DMS53 treated with DMSO at 0.1 percent for 48 hours (cell line): ENCODE measurements at regions not wholly inside any gene's neighbourhood (a gene's known extent, or its start where the extent isn't known, plus 50 kb on each side); places are given as distances from the start of the nearest gene placed in this dataset.
"Not testable (repeated sequence)": the region's sequence is repeated elsewhere in the genome, so short reads cannot be mapped to it uniquely, and the experiment has no call there.

Source experiments
- DNase-seq: peaks from one replicate; lab custom pipeline; 2025; ENCODE audit not compliant: unreplicated experiment; lab: John Stamatoyannopoulos, UW

- no peak for DNase-seq
Measured at GRCh38 chr16:62392698-62393097, 356.5 kb upstream of the CDH8 start.

DNA sequence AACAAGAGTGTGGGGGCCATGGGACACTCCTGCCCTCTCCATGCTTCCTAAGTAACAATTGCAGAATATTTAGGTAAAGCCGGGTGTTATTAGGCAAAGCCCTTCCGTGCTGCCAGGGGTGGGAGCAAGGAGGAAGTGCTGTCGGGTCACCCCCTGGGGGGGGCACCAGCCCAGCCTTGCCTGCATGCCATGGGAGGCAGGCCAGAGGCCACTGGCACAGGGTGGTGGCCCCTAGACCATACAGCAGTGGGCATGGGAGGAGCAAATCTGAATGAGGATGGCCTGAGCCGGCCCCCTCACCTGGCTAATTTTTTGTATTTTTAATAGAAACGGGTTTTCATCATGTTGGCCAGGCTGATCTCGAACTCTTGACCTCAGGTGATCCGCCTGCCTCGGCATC lies 355.7 kb upstream of the CDH8 start:
- no peak for DNase-seq

DNA sequence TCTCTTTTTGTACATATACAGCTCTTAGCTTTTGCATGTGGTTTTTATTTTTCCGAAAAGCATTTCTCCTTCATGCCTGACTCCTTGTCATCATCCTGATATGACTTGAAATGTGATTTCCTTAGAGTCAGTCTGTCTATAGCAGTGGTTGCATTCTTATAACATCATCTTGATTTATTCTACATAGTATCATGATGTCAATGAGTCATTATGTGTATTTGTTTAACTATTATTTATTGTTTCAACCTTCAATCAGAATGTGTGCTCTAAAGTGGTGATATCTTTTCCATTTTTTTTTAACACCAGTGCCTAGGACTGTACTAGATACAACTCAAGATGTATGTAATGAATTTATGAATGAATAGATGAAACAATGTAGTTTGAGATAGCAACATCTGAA lies 354.9 kb upstream of the CDH8 start:
- DNase-seq: no peak

DNA sequence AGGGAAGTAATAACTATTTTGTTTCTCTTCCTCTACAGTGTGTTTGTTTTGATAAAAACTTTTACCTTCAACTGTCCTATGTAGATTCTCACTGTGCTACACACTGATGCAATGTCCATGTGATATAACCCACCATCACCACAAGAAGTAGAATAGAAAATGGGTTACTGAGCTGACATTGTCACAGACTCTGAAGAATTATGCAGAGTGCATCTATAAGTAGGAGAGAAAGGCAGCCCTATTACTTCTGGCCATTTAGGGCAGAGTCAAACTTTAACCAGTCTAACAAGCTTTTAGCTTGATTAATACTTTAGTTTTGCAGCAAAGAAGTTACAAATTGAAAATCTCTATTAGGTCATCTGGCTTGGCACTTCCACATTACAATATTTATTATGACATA lies 354.0 kb upstream of the CDH8 start:
- DNase-seq: no peak

DNA sequence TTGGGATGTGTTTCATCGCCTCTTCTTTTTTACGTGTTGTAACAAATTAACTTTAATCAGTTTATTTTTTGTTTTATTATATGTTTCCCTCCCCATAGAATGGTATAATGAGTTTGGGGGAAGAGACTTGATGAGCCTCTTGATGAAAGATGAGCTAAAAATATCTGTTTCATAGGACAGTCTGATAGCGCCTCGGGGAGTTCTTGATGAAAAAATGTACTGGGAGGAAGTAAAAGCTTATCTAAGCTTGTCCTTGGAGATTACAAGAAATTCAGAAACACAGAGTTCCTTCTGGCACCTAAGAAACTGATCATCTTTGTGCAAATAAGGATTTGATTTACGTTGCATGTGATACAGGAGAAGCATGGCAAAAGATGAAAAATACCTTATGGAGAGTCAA lies 350.2 kb upstream of the CDH8 start:
- no peak for DNase-seq

GRCh38 chr16:62383941-62384340 lies 347.7 kb upstream of the CDH8 start:
- no peak for DNase-seq

DNA sequence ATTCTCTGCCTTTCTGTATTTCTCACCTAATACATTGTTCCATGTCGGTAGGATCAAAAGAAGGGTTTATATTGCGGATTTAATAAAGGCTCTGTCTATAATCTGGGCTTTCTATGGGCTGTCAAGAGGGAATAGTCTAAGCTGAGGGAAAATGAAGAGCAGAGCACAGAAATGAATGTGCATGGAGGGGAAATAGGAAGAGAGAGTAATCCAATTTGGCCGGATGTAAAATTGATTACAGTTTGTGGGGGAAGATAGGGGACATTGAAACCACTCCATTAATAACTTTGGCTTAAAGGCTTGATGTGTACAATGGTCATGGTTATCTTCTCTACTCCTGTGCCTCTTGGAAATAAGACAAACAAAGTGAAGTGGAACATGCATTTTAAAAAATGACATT lies 334.2 kb upstream of the CDH8 start:
- no peak for DNase-seq

DNA sequence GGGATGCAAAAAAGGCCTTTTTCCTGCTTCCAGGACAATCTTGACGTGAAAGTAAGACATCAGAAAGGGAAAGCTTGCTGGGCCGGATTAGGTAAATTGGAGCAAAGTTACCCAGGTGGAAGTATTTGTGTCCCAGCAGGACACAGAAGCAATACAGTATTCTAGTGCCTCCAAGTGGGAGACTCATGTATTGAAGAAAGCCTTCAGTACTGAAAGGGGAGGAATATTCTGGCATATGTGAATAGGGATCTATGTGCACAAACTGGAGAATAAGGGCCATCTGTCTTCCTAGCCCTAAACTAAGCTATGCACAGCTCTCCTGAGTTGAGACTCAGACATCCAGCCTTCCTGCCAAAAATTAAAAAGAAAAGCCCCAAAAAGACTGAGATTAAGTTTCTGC lies 327.3 kb upstream of the CDH8 start:
- no peak for DNase-seq

DNA sequence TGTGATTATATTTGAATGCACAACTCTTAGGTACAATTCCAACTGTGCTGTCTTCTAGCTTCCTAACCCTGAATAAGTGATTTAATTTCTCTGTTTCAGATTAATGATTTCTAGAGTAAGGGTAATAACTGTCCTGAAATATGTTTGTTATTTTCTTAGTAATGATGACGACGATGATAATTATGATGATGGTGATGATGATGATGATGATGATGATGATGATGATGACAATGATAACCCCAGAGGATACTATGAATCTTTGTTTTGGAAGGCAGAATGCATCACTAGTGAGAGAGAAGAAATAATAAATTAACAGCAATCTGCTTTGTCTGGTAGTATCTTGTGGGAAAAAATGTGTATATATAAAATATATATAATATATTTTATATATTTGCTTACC lies 317.1 kb upstream of the CDH8 start:
- DNase-seq: no peak

- no peak for DNase-seq
Measured at GRCh38 chr16:62342216-62342615, 306.0 kb upstream of the CDH8 start.

- no peak for DNase-seq
Measured at GRCh38 chr16:62335356-62335755, 299.1 kb upstream of the CDH8 start.

- no peak for DNase-seq
Measured at GRCh38 chr16:62321606-62322005, 285.4 kb upstream of the CDH8 start.

GRCh38 chr16:62298600-62298999 lies 262.4 kb upstream of the CDH8 start:
- DNase-seq: no peak

GRCh38 chr16:62294213-62294972 lies 258.2 kb upstream of the CDH8 start:
- DNase-seq: no peak

DNA sequence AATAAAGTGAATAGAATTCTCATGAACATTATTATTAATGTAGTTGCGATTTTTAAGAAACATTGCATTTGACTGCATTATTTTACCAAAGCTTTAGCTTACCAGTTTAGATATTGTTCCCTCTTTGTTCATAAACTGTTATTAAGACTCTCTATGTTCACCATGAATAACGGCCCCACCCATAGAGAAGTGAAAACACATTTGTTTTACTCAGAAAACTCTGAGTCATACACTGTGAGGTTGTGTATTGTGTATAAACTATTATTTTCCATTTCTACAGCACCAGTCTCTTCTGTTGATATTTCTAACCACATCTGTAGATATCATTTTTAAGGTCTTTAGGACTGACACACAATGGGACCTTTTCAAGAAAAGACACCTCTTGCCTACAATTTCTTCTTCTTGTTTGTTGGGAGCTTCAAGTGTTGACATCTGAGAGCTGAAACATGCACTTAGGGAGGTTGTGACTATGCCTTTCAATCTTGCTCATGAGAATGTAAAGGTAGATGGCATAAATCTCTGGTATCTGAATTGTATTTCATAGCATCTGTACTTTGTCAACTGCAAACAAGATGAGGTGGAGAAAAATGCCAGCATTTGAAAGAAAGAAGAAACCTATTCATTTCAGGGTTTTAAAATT lies 252.9 kb upstream of the CDH8 start:
- no peak for DNase-seq

DNA sequence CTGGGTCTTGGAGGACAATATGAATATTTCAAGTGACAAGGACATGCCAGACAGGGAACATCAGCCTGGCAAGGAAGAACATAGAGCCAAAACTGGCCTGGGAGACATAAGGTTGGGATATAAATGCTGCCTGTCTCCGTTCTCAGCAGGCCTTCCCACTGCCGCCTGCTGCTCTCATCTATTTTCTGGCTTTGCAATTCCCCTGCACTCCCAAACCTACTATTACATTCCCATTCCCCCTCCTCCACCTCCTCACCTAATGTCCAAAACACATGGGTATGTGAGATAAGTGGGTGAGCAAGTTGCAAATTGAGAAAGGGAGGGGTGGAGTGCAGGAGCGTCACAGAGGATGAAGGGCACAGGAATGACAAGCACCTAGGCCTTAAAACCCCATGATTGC lies 244.3 kb upstream of the CDH8 start:
- no peak for DNase-seq

DNA sequence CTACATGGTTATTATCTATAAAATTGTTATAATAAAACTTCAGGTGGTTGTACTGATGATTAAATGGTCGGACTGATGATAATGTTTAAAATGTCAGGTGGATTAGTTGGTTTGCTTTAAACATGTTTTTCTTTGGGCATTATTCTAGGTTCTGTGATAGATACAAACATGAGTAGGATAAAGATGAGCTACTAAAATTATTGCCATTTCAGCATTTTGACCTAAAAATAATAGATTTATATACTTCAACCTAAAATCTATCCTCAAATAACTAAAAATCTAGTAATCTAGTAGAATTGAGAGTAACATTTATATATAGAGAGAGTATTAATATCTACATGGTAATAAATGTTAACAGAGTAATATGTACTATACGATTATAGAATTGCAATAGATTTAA lies 241.7 kb upstream of the CDH8 start:
- DNase-seq: no peak

- DNase-seq: no peak
Measured at GRCh38 chr16:62276637-62277036, 240.4 kb upstream of the CDH8 start.

- DNase-seq: no peak
Measured at GRCh38 chr16:62272035-62272434, 235.8 kb upstream of the CDH8 start.

DNA sequence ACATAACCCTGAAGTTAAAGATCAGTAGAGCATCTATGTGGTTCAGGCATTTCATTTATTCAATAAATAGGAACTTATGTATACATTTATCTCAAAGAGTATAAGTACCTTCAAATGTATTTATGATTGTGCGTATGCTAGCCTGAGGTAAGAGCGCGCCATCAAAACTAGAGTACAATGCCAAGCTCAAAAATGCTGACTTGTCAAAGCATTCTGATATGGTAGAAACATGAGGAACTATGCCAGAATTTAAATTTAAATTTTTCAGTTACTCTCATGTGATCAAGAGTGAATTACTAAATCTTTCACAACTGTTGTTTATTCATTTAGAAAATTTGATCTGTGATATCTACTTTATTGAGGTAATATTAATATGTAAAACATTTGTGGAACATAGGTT lies 225.5 kb upstream of the CDH8 start:
- DNase-seq: no peak

GRCh38 chr16:62258931-62259435 lies 222.7 kb upstream of the CDH8 start:
- DNase-seq: not testable (repeated sequence)

DNA sequence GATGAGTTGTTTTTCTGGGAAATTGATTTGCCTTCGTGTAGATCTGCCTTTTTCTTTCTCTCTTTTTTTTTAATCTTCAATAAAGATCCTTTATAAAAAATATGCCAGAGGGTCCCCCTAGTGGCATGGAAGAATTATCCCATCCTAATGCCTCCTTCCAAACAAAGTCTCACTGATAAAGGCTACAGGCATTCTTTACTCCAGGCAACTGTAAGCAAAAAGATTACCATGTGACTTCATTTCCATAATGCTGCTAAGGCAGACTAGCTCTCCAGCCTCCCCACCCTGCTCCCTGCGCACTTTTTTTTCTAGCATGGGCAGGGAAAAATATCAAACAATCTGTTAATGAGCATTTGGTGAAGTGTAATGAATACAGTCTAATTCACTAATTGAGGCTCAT lies 220.2 kb upstream of the CDH8 start:
- no peak for DNase-seq

DNA sequence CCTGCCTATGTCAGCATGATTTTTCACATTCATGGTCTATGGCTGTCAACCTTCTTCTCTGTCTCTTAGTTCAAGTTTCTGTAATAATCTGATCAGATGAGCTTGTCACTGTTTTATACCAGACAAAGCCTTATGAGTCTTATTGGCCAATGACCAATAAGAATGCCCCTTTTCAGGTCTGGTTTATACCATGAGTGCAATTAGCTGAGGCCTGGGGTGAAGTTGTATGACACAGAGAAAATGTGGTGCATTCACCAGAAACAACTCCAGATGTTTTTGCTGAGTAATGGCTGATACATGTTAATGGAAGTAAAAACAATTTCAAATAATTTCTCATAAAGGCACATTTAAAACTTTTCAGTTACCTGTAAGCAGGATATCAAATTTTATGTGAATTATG lies 218.6 kb upstream of the CDH8 start:
- no peak for DNase-seq
